GM23338 (cell line): ENCODE measurements at regions not wholly inside any gene's neighbourhood (a gene's known extent, or its start where the extent isn't known, plus 50 kb on each side); places are given as distances from the start of the nearest gene placed in this dataset.

Source experiments
- ATAC-seq: fragments of 200-7000 bp; cut with Tn5 transposase; 3 replicates; pipeline ENCODE4 v1.9.1; 2020
- DNase-seq: peaks from one replicate; pipeline ENCODE4 v3.0.0-alpha.2; 2015; ENCODE audit warnings: low spot score
- H2AFZ ChIP-seq: fragments of 200-600 bp; sonication (generic); 2 replicates; pipeline ENCODE4 v1.8.0; 2016; ENCODE audit warnings: antibody characterized with exemption, mild to moderate bottlenecking, moderate library complexity
- H3F3A ChIP-seq: fragments of 200-600 bp; sonication (generic); replicated peaks from 2 replicates; pipeline ENCODE4 v1.8.0; 2017; ENCODE audit warnings: antibody characterized with exemption, mixed run types, low read depth
- H3K27ac ChIP-seq: fragments of 200-600 bp; sonication (generic); 2 replicates; pipeline ENCODE4 v1.6.1; 2016; ENCODE audit warnings: low read depth
- H3K27me3 ChIP-seq: fragments of 200-600 bp; sonication (generic); 2 replicates; pipeline ENCODE4 v1.8.0; 2016; ENCODE audit warnings: mild to moderate bottlenecking, mixed run types, moderate library complexity; ENCODE audit not compliant: insufficient read depth
- H3K36me3 ChIP-seq: fragments of 200-600 bp; sonication (generic); 2 replicates; pipeline ENCODE4 v1.8.0; 2016; ENCODE audit warnings: mild to moderate bottlenecking; ENCODE audit not compliant: insufficient read depth
- H3K4me1 ChIP-seq: fragments of 200-600 bp; sonication (generic); 2 replicates; pipeline ENCODE4 v1.8.0; 2016; ENCODE audit warnings: mild to moderate bottlenecking, moderate library complexity; ENCODE audit not compliant: insufficient read depth
- H3K4me2 ChIP-seq: fragments of 200-600 bp; sonication (generic); 2 replicates; pipeline ENCODE4 v1.7.1; 2017; ENCODE audit warnings: mixed run types
- H3K4me3 ChIP-seq: fragments of 200-600 bp; sonication (generic); 2 replicates; pipeline ENCODE4 v1.6.1; 2016; ENCODE audit warnings: mixed run types
- H3K79me2 ChIP-seq: fragments of 200-600 bp; sonication (generic); replicated peaks from 2 replicates; pipeline ENCODE4 v1.8.0; 2017; ENCODE audit warnings: mild to moderate bottlenecking; ENCODE audit not compliant: insufficient read depth
- H3K9me2 ChIP-seq: fragments of 200-600 bp; sonication (generic); 2 replicates; pipeline ENCODE4 v1.8.0; 2017; ENCODE audit not compliant: insufficient read depth
- H4K20me1 ChIP-seq: fragments of 200-600 bp; sonication (generic); replicated peaks from 2 replicates; pipeline ENCODE4 v1.8.0; 2017; ENCODE audit warnings: mild to moderate bottlenecking; ENCODE audit not compliant: insufficient read depth
- H3K27ac Mint-ChIP-seq: 2 replicates; pipeline ENCODE4 v1.8.0; 2020; ENCODE audit warnings: inconsistent platforms, mild to moderate bottlenecking, moderate library complexity, mixed read lengths
- H3K27me3 Mint-ChIP-seq: 3 replicates; pipeline ENCODE4 v1.8.0; 2022; ENCODE audit warnings: low read depth, mild to moderate bottlenecking, moderate library complexity, mixed read lengths, inconsistent platforms; ENCODE audit not compliant: insufficient read depth, poor library complexity
- H3K36me3 Mint-ChIP-seq: 3 replicates; pipeline ENCODE4 v1.8.0; 2021; ENCODE audit warnings: low read depth, mild to moderate bottlenecking, inconsistent platforms, moderate library complexity, mixed read lengths
- H3K4me1 Mint-ChIP-seq: 3 replicates; pipeline ENCODE4 v1.8.0; 2020; ENCODE audit warnings: mild to moderate bottlenecking, inconsistent platforms, mixed read lengths
- H3K4me3 Mint-ChIP-seq: 3 replicates; pipeline ENCODE4 v1.8.0; 2021; ENCODE audit warnings: moderate library complexity, mild to moderate bottlenecking, inconsistent platforms, mixed read lengths
- H3K9me3 Mint-ChIP-seq: 3 replicates; pipeline ENCODE4 v1.8.0; 2020; ENCODE audit warnings: moderate library complexity, mild to moderate bottlenecking, inconsistent platforms, mixed read lengths
- POLR2AphosphoS5 ChIP-seq: IDR thresholded peaks from 2 replicates; pipeline ENCODE4 v1.6.1; 2016; ENCODE audit warnings: antibody characterized with exemption, low read depth
- STAT1 ChIP-seq: IDR thresholded peaks from one replicate; pipeline ENCODE4 v1.6.1; 2016; ENCODE audit warnings: antibody characterized with exemption; ENCODE audit not compliant: unreplicated experiment
- ZNF331 ChIP-seq: fragments of 250-450 bp; sonication (Bioruptor Pico); IDR thresholded peaks from 2 replicates; pipeline ENCODE4 v1.5.0; 2020; ENCODE audit warnings: low read depth, mild to moderate bottlenecking, moderate library complexity
- TF ChIP-seq, protein P1 (sequence below): fragments of 250-450 bp; sonication (Bioruptor Pico); IDR thresholded peaks from 2 replicates; pipeline ENCODE4 v1.5.0; 2020; ENCODE audit warnings: mild to moderate bottlenecking, moderate library complexity
- TF ChIP-seq, protein P2 (sequence below), 2 experiments: fragments of 200-600 bp in 1 of 2; sonication (generic) in 1 of 2; conservative IDR thresholded peaks; 2 replicates each; pipeline versions ENCODE4 v1.5.1 to v1.6.1; 2016 to 2017; ENCODE audit warnings: antibody characterized with exemption in 2 of 2, low read depth in 2 of 2, mild to moderate bottlenecking in 2 of 2, moderate library complexity in 1 of 2

DNA sequence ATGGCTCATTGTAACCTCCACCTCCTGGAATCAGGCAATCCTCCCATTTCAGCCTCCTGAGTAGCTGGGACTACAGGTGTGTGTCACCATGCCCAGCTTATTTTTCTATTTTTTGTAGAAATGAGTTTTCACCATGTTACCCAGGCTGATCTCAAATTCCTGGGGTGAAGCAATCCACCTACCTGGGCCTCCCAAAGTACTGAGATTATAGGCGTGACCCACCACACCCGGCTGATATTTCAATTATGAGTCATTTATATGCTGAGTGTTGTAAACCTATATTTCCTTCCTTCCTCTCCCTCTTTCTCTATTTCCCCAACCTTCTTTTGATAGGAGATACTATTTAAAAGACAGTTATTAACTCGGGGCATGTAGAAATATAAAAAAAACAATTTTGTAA, 469.6 kb upstream of the ID2 start (continued):
- TF ChIP-seq, protein P1, sequence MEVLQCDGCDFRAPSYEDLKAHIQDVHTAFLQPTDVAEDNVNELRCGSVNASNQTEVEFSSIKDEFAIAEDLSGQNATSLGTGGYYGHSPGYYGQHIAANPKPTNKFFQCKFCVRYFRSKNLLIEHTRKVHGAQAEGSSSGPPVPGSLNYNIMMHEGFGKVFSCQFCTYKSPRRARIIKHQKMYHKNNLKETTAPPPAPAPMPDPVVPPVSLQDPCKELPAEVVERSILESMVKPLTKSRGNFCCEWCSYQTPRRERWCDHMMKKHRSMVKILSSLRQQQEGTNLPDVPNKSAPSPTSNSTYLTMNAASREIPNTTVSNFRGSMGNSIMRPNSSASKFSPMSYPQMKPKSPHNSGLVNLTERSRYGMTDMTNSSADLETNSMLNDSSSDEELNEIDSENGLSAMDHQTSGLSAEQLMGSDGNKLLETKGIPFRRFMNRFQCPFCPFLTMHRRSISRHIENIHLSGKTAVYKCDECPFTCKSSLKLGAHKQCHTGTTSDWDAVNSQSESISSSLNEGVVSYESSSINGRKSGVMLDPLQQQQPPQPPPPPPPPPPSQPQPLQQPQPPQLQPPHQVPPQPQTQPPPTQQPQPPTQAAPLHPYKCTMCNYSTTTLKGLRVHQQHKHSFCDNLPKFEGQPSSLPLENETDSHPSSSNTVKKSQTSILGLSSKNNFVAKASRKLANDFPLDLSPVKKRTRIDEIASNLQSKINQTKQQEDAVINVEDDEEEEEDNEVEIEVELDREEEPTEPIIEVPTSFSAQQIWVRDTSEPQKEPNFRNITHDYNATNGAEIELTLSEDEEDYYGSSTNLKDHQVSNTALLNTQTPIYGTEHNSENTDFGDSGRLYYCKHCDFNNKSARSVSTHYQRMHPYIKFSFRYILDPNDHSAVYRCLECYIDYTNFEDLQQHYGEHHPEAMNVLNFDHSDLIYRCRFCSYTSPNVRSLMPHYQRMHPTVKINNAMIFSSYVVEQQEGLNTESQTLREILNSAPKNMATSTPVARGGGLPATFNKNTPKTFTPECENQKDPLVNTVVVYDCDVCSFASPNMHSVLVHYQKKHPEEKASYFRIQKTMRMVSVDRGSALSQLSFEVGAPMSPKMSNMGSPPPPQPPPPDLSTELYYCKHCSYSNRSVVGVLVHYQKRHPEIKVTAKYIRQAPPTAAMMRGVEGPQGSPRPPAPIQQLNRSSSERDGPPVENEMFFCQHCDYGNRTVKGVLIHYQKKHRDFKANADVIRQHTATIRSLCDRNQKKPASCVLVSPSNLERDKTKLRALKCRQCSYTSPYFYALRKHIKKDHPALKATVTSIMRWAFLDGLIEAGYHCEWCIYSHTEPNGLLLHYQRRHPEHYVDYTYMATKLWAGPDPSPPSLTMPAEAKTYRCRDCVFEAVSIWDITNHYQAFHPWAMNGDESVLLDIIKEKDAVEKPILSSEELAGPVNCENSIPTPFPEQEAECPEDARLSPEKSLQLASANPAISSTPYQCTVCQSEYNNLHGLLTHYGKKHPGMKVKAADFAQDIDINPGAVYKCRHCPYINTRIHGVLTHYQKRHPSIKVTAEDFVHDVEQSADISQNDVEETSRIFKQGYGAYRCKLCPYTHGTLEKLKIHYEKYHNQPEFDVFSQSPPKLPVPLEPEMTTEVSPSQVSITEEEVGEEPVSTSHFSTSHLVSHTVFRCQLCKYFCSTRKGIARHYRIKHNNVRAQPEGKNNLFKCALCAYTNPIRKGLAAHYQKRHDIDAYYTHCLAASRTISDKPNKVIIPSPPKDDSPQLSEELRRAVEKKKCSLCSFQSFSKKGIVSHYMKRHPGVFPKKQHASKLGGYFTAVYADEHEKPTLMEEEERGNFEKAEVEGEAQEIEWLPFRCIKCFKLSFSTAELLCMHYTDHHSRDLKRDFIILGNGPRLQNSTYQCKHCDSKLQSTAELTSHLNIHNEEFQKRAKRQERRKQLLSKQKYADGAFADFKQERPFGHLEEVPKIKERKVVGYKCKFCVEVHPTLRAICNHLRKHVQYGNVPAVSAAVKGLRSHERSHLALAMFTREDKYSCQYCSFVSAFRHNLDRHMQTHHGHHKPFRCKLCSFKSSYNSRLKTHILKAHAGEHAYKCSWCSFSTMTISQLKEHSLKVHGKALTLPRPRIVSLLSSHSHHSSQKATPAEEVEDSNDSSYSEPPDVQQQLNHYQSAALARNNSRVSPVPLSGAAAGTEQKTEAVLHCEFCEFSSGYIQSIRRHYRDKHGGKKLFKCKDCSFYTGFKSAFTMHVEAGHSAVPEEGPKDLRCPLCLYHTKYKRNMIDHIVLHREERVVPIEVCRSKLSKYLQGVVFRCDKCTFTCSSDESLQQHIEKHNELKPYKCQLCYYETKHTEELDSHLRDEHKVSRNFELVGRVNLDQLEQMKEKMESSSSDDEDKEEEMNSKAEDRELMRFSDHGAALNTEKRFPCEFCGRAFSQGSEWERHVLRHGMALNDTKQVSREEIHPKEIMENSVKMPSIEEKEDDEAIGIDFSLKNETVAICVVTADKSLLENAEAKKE (CRISPR knock-in tag): no peak
- TF ChIP-seq ZNF331 (CRISPR knock-in tag) (no peak), POLR2AphosphoS5 (no peak)
- TF ChIP-seq, protein P2, sequence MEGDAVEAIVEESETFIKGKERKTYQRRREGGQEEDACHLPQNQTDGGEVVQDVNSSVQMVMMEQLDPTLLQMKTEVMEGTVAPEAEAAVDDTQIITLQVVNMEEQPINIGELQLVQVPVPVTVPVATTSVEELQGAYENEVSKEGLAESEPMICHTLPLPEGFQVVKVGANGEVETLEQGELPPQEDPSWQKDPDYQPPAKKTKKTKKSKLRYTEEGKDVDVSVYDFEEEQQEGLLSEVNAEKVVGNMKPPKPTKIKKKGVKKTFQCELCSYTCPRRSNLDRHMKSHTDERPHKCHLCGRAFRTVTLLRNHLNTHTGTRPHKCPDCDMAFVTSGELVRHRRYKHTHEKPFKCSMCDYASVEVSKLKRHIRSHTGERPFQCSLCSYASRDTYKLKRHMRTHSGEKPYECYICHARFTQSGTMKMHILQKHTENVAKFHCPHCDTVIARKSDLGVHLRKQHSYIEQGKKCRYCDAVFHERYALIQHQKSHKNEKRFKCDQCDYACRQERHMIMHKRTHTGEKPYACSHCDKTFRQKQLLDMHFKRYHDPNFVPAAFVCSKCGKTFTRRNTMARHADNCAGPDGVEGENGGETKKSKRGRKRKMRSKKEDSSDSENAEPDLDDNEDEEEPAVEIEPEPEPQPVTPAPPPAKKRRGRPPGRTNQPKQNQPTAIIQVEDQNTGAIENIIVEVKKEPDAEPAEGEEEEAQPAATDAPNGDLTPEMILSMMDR (conservative IDR thresholded peaks at IDR 0.05; ENCODE audit: low read depth in 2 of 2): no peak

DNA sequence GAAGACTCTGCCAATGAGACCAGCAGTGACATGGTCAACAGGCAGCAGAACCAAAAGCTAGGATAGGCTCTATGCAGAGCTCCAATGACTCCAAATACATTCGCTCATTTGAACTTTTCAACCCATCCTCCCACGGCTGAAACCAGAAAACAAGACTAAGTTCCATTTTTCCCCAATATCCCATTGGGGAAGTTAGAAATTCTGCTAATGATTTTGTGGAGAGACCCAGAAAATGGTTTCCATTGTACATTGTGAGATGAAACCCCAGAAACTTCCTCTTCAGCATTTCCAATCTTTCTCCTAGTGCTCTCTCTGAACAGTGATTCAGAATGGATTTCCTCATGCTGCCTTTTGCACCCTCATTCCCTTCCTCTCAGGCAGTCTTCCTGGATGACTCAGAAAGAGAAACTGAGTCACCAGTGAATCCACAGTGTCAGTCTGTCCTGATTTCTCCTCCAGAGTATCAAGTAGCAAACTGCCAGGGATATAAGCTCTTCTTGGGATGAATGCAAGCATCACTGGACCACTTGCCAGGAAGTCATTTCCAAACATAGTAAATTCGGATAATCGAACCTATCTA, 467.7 kb upstream of the ID2 start:
- peaks cover 22% of the 10 kb centered on the region for H3K4me1 Mint-ChIP-seq
- TF ChIP-seq, protein P1 (CRISPR knock-in tag): no peak
- TF ChIP-seq STAT1 (no peak), POLR2AphosphoS5 (no peak)

More for the DNA sequence above, 467.7 kb upstream of the ID2 start:
- Mint-ChIP-seq H3K9me3 (no peaks in the 10 kb centered on the region), H3K36me3 (no peaks in the 10 kb centered on the region), H3K4me3 (no peak overlapping the region), H3K27ac (no peak overlapping the region), H3K27me3 (peaks cover 3% of the 10 kb centered on the region)
- Histone ChIP-seq H3K4me1 (peaks cover 8% of the 10 kb centered on the region; the same call in 1 of the 2 replicates), H4K20me1 (no peaks in the 10 kb centered on the region), H3K36me3 (no peaks in the 10 kb centered on the region), H3K4me2 (no peak overlapping the region), H3K27me3 (no peaks in the 10 kb centered on the region), H2AFZ (no peak overlapping the region), H3K9me2 (no peaks in the 10 kb centered on the region), H3K79me2 (no peaks in the 10 kb centered on the region), H3F3A (no peaks in the 10 kb centered on the region), H3K27ac (no peak overlapping the region), H3K4me3 (no peak overlapping the region)
- ATAC-seq (no peak), DNase-seq (no peak)
